Immature natural killer cell (primary cell): ENCODE measurements at regions not wholly inside any gene's neighbourhood (a gene's known extent, or its start where the extent isn't known, plus 50 kb on each side); places are given as distances from the start of the nearest gene placed in this dataset.

Experiments used
- DNase-seq, 3 donors: peaks; one replicate each; pipeline ENCODE4 v3.0.0; 2022; ENCODE audit warnings: mixed read lengths in 1 of 3
- H3K27ac Mint-ChIP-seq, 6 donors: one replicate each; pipeline ENCODE4 v1.8.0; 2020; ENCODE audit warnings: mixed read lengths in 6 of 6, mild to moderate bottlenecking in 5 of 6, inconsistent platforms in 4 of 6, moderate library complexity in 3 of 6
- H3K27me3 Mint-ChIP-seq, 3 donors: one replicate each; pipeline ENCODE4 v1.8.0; 2020 to 2021; ENCODE audit warnings: low read depth in 3 of 3, mild to moderate bottlenecking in 3 of 3, mixed read lengths in 3 of 3, moderate library complexity in 3 of 3, inconsistent platforms in 1 of 3
- H3K36me3 Mint-ChIP-seq, 3 donors: one replicate each; pipeline ENCODE4 v1.8.0; 2020; ENCODE audit warnings: mixed read lengths in 3 of 3, inconsistent platforms in 2 of 3, mild to moderate bottlenecking in 2 of 3
- H3K4me1 Mint-ChIP-seq, 2 donors: one replicate each; pipeline ENCODE4 v1.8.0; 2020; ENCODE audit warnings: inconsistent platforms in 2 of 2, mild to moderate bottlenecking in 2 of 2, mixed read lengths in 2 of 2, moderate library complexity in 1 of 2
- H3K4me3 Mint-ChIP-seq, 5 donors: one replicate each; pipeline ENCODE4 v1.8.0; 2020; ENCODE audit warnings: mild to moderate bottlenecking in 5 of 5, mixed read lengths in 5 of 5, inconsistent platforms in 3 of 5, moderate library complexity in 3 of 5
- H3K9me3 Mint-ChIP-seq, 6 donors: one replicate each; pipeline ENCODE4 v1.8.0; 2020; ENCODE audit warnings: mild to moderate bottlenecking in 6 of 6, mixed read lengths in 6 of 6, inconsistent platforms in 4 of 6, moderate library complexity in 3 of 6

GRCh38 chr9:88307136-88307535, 81.1 kb upstream of the SPIN1 start:
- H3K27ac Mint-ChIP-seq: peak overlapping the region in 1 of 6 donors; percentile 12
- H3K9me3 Mint-ChIP-seq: peaks cover 0 to 2% (median 0%) of the 10 kb centered on the region in 6 donors
- H3K4me3 Mint-ChIP-seq: no peak overlapping the region
- DNase-seq: no peak
- peaks cover 7 to 10% of the 10 kb centered on the region in 2 donors for H3K4me1 Mint-ChIP-seq
- H3K27me3 Mint-ChIP-seq: peaks cover 0 to 8% (median 7%) of the 10 kb centered on the region in 3 donors
- H3K36me3 Mint-ChIP-seq: peaks cover 0 to 3% (median 0%) of the 10 kb centered on the region in 3 donors

GRCh38 chr9:88303721-88304451, 84.4 kb upstream of the SPIN1 start:
- Mint-ChIP-seq H3K27ac (peak overlapping the region in 2 of 6 donors; percentile 5 to 31), H3K4me3 (peak overlapping the region in 1 of 5 donors; percentile 67), H3K36me3 (peaks cover 0 to 3% (median 0%) of the 10 kb centered on the region in 3 donors), H3K9me3 (peaks cover 0 to 2% (median 0%) of the 10 kb centered on the region in 6 donors), H3K27me3 (peaks cover 1 to 6% (median 4%) of the 10 kb centered on the region in 3 donors), H3K4me1 (peaks cover 3 to 6% of the 10 kb centered on the region in 2 donors)
- no peak for DNase-seq

- Mint-ChIP-seq H3K4me3 (no peak overlapping the region), H3K27me3 (peaks cover 1 to 6% (median 4%) of the 10 kb centered on the region in 3 donors), H3K4me1 (peaks cover 3 to 6% of the 10 kb centered on the region in 2 donors), H3K27ac (no peak overlapping the region), H3K9me3 (peaks cover 0 to 4% (median 0%) of the 10 kb centered on the region in 6 donors), H3K36me3 (peaks cover 0 to 3% (median 0%) of the 10 kb centered on the region in 3 donors)
- no peak for DNase-seq
These were observed 85.5 kb upstream of the SPIN1 start for GRCh38 chr9:88302579-88303324.

- no peak for DNase-seq
- peaks cover 3 to 6% of the 10 kb centered on the region in 2 donors for H3K4me1 Mint-ChIP-seq
- peaks cover 0 to 7% (median 0%) of the 10 kb centered on the region in 6 donors for H3K9me3 Mint-ChIP-seq
- H3K27me3 Mint-ChIP-seq: peaks cover 1 to 2% (median 2%) of the 10 kb centered on the region in 3 donors
- H3K36me3 Mint-ChIP-seq: peaks cover 0 to 4% (median 0%) of the 10 kb centered on the region in 3 donors
- H3K4me3 Mint-ChIP-seq: no peak overlapping the region
- H3K27ac Mint-ChIP-seq: no peak overlapping the region
These were observed 87.7 kb upstream of the SPIN1 start for GRCh38 chr9:88300556-88300955.

- no peak overlapping the region for H3K4me3 Mint-ChIP-seq
These were observed 96.4 kb upstream of the SPIN1 start for GRCh38 chr9:88291856-88292255.

GRCh38 chr9:88291056-88291455, 97.2 kb upstream of the SPIN1 start:
- H3K4me1 Mint-ChIP-seq: no peaks in the 10 kb centered on the region
- H3K4me3 Mint-ChIP-seq: no peak overlapping the region
- peaks cover 2 to 5% (median 4%) of the 10 kb centered on the region in 3 donors for H3K27me3 Mint-ChIP-seq
- DNase-seq: no peak
- no peaks in the 10 kb centered on the region for H3K36me3 Mint-ChIP-seq
- no peaks in the 10 kb centered on the region for H3K9me3 Mint-ChIP-seq
- no peak overlapping the region for H3K27ac Mint-ChIP-seq

More at GRCh38 chr9:88291856-88292255, 96.4 kb upstream of the SPIN1 start:
- Mint-ChIP-seq H3K27me3 (peaks cover 2 to 5% (median 4%) of the 10 kb centered on the region in 3 donors), H3K27ac (no peak overlapping the region), H3K36me3 (no peaks in the 10 kb centered on the region), H3K9me3 (no peaks in the 10 kb centered on the region), H3K4me1 (no peaks in the 10 kb centered on the region)
- DNase-seq: no peak

GRCh38 chr9:88289532-88289931, 98.7 kb upstream of the SPIN1 start:
- Mint-ChIP-seq H3K27me3 (peaks cover 2 to 9% (median 6%) of the 10 kb centered on the region in 3 donors), H3K36me3 (no peaks in the 10 kb centered on the region), H3K27ac (no peak overlapping the region), H3K9me3 (peaks cover 0 to 7% (median 0%) of the 10 kb centered on the region in 6 donors), H3K4me3 (no peak overlapping the region), H3K4me1 (no peaks in the 10 kb centered on the region)
- no peak for DNase-seq

- peaks cover 0 to 5% (median 0%) of the 10 kb centered on the region in 3 donors for H3K36me3 Mint-ChIP-seq
- no peaks in the 10 kb centered on the region for H3K4me1 Mint-ChIP-seq
- no peak overlapping the region for H3K27ac Mint-ChIP-seq
- peaks cover 2 to 10% (median 6%) of the 10 kb centered on the region in 3 donors for H3K27me3 Mint-ChIP-seq
- peaks cover 0 to 13% (median 1%) of the 10 kb centered on the region in 6 donors for H3K9me3 Mint-ChIP-seq
- no peak overlapping the region for H3K4me3 Mint-ChIP-seq
- no peak for DNase-seq
These were observed 100.3 kb upstream of the SPIN1 start for GRCh38 chr9:88287972-88288371.

GRCh38 chr9:88280816-88281382, 107.3 kb upstream of the SPIN1 start:
- Mint-ChIP-seq H3K4me3 (peak overlapping the region; percentile 31 to 68 (median 48)), H3K9me3 (peaks cover 0 to 13% (median 3%) of the 10 kb centered on the region in 6 donors), H3K27me3 (peaks cover 0 to 13% (median 7%) of the 10 kb centered on the region in 3 donors), H3K27ac (no peak overlapping the region), H3K36me3 (peaks cover 0 to 6% (median 3%) of the 10 kb centered on the region in 3 donors), H3K4me1 (peaks cover 15% of the 10 kb centered on the region in 2 donors)
- peak; percentile 10 to 30 (median 21) for DNase-seq

- peaks cover 15% of the 10 kb centered on the region in 2 donors for H3K4me1 Mint-ChIP-seq
- no peak for DNase-seq
- H3K9me3 Mint-ChIP-seq: peaks cover 0 to 2% (median 1%) of the 10 kb centered on the region in 6 donors
- H3K27me3 Mint-ChIP-seq: peaks cover 0 to 11% (median 2%) of the 10 kb centered on the region in 3 donors
- H3K36me3 Mint-ChIP-seq: peaks cover 0 to 3% (median 2%) of the 10 kb centered on the region in 3 donors
- H3K27ac Mint-ChIP-seq: no peak overlapping the region
- H3K4me3 Mint-ChIP-seq: no peak overlapping the region
These were observed 110.2 kb upstream of the SPIN1 start for GRCh38 chr9:88278036-88278435.

- Mint-ChIP-seq H3K36me3 (peaks cover 0 to 3% (median 0%) of the 10 kb centered on the region in 3 donors), H3K27me3 (peaks cover 0 to 8% (median 2%) of the 10 kb centered on the region in 3 donors), H3K9me3 (no peaks in the 10 kb centered on the region), H3K4me1 (no peaks in the 10 kb centered on the region), H3K27ac (no peak overlapping the region), H3K4me3 (no peak overlapping the region)
- no peak for DNase-seq
These were observed 114.2 kb upstream of the SPIN1 start for GRCh38 chr9:88274078-88274477.

- Mint-ChIP-seq H3K27ac (no peak overlapping the region), H3K36me3 (peaks cover 0 to 3% (median 0%) of the 10 kb centered on the region in 3 donors), H3K27me3 (peaks cover 0 to 8% (median 0%) of the 10 kb centered on the region in 3 donors)
These were observed 115.3 kb upstream of the SPIN1 start for GRCh38 chr9:88272986-88273385.

GRCh38 chr9:88270413-88270812, 117.8 kb upstream of the SPIN1 start:
- no peak overlapping the region for H3K27ac Mint-ChIP-seq
- no peaks in the 10 kb centered on the region for H3K36me3 Mint-ChIP-seq
- H3K9me3 Mint-ChIP-seq: no peaks in the 10 kb centered on the region
- H3K4me3 Mint-ChIP-seq: no peak overlapping the region
- peaks cover 0 to 2% (median 0%) of the 10 kb centered on the region in 3 donors for H3K27me3 Mint-ChIP-seq
- no peak for DNase-seq
- peaks cover 0 to 4% of the 10 kb centered on the region in 2 donors for H3K4me1 Mint-ChIP-seq

More at GRCh38 chr9:88272986-88273385, 115.3 kb upstream of the SPIN1 start:
- no peak for DNase-seq
- Mint-ChIP-seq H3K4me1 (no peaks in the 10 kb centered on the region), H3K4me3 (no peak overlapping the region), H3K9me3 (no peaks in the 10 kb centered on the region)
